ENCODE measurements at regions not wholly inside any gene's neighbourhood (a gene's known extent, or its start where the extent isn't known, plus 50 kb on each side); places are given as distances from the start of the nearest gene placed in this dataset.

DNA sequence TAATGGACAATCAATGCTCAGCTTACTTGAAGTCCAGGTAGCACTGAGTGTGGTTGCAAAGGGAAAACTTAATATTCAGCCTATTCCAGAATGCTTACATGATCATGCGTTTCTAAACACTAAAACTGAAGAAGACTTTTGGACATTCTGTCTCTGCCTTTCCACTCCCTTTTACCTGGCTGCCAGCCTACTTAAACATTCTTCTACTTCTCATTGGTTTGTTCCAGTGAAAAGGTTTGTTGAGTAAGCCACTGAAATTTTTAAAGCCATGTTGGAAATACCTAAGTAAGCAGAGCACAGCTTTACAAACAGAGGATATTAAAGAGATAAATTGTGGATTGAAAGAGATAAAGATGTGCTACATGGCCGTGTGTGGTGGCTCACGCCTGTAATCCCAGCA, 1280.8 kb upstream of the AUTS2 start (continued):
- TF ChIP-seq, protein P1, sequence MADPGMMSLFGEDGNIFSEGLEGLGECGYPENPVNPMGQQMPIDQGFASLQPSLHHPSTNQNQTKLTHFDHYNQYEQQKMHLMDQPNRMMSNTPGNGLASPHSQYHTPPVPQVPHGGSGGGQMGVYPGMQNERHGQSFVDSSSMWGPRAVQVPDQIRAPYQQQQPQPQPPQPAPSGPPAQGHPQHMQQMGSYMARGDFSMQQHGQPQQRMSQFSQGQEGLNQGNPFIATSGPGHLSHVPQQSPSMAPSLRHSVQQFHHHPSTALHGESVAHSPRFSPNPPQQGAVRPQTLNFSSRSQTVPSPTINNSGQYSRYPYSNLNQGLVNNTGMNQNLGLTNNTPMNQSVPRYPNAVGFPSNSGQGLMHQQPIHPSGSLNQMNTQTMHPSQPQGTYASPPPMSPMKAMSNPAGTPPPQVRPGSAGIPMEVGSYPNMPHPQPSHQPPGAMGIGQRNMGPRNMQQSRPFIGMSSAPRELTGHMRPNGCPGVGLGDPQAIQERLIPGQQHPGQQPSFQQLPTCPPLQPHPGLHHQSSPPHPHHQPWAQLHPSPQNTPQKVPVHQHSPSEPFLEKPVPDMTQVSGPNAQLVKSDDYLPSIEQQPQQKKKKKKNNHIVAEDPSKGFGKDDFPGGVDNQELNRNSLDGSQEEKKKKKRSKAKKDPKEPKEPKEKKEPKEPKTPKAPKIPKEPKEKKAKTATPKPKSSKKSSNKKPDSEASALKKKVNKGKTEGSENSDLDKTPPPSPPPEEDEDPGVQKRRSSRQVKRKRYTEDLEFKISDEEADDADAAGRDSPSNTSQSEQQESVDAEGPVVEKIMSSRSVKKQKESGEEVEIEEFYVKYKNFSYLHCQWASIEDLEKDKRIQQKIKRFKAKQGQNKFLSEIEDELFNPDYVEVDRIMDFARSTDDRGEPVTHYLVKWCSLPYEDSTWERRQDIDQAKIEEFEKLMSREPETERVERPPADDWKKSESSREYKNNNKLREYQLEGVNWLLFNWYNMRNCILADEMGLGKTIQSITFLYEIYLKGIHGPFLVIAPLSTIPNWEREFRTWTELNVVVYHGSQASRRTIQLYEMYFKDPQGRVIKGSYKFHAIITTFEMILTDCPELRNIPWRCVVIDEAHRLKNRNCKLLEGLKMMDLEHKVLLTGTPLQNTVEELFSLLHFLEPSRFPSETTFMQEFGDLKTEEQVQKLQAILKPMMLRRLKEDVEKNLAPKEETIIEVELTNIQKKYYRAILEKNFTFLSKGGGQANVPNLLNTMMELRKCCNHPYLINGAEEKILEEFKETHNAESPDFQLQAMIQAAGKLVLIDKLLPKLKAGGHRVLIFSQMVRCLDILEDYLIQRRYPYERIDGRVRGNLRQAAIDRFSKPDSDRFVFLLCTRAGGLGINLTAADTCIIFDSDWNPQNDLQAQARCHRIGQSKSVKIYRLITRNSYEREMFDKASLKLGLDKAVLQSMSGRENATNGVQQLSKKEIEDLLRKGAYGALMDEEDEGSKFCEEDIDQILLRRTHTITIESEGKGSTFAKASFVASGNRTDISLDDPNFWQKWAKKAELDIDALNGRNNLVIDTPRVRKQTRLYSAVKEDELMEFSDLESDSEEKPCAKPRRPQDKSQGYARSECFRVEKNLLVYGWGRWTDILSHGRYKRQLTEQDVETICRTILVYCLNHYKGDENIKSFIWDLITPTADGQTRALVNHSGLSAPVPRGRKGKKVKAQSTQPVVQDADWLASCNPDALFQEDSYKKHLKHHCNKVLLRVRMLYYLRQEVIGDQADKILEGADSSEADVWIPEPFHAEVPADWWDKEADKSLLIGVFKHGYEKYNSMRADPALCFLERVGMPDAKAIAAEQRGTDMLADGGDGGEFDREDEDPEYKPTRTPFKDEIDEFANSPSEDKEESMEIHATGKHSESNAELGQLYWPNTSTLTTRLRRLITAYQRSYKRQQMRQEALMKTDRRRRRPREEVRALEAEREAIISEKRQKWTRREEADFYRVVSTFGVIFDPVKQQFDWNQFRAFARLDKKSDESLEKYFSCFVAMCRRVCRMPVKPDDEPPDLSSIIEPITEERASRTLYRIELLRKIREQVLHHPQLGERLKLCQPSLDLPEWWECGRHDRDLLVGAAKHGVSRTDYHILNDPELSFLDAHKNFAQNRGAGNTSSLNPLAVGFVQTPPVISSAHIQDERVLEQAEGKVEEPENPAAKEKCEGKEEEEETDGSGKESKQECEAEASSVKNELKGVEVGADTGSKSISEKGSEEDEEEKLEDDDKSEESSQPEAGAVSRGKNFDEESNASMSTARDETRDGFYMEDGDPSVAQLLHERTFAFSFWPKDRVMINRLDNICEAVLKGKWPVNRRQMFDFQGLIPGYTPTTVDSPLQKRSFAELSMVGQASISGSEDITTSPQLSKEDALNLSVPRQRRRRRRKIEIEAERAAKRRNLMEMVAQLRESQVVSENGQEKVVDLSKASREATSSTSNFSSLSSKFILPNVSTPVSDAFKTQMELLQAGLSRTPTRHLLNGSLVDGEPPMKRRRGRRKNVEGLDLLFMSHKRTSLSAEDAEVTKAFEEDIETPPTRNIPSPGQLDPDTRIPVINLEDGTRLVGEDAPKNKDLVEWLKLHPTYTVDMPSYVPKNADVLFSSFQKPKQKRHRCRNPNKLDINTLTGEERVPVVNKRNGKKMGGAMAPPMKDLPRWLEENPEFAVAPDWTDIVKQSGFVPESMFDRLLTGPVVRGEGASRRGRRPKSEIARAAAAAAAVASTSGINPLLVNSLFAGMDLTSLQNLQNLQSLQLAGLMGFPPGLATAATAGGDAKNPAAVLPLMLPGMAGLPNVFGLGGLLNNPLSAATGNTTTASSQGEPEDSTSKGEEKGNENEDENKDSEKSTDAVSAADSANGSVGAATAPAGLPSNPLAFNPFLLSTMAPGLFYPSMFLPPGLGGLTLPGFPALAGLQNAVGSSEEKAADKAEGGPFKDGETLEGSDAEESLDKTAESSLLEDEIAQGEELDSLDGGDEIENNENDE (IDR thresholded peaks at IDR 0.05; ENCODE audit: insufficient replicate concordance, low read length), result no peak
- TF ChIP-seq ZNF274 (IDR thresholded peaks at IDR 0.05; ENCODE audit: borderline replicate concordance, extremely low read depth, low read length), result no peak
- no peak for TF ChIP-seq NANOG (IDR thresholded peaks at IDR 0.05; ENCODE audit: insufficient read depth, low read depth, low read length, poor library complexity, severe bottlenecking)
- no peak for TF ChIP-seq TAF7 (optimal IDR thresholded peaks at IDR 0.05; ENCODE audit: borderline replicate concordance, low read depth, low read length)
- no peak for TF ChIP-seq BACH1 (IDR thresholded peaks at IDR 0.05; ENCODE audit: low read length)
- no peak for TF ChIP-seq FOSL1 (IDR thresholded peaks at IDR 0.05; ENCODE audit: insufficient read depth, low read depth, low read length)
- TF ChIP-seq JUN (IDR thresholded peaks at IDR 0.05; ENCODE audit: low read depth, low read length), result no peak
- no peak for TF ChIP-seq SIN3A (conservative IDR thresholded peaks at IDR 0.05 in 1 of 2, IDR thresholded peaks at IDR 0.05 in 1 of 2; ENCODE audit: low read depth in 1 of 2, low read length in 2 of 2)
- TF ChIP-seq HDAC6 (IDR thresholded peaks at IDR 0.05; ENCODE audit: low read depth, low read length), result no peak
- TF ChIP-seq EGR1 (IDR thresholded peaks at IDR 0.05; ENCODE audit: borderline replicate concordance, low read depth, low read length), result no peak
- no peak for TF ChIP-seq SUZ12 (IDR thresholded peaks at IDR 0.05; ENCODE audit: low read length)
- no peak for TF ChIP-seq GABPA (IDR thresholded peaks at IDR 0.05; ENCODE audit: borderline replicate concordance, insufficient read depth, low read length)

Data from H1 (cell line).